Liver (tissue), 7 donors: ENCODE measurements at regions not wholly inside any gene's neighbourhood (a gene's known extent, or its start where the extent isn't known, plus 50 kb on each side); places are given as distances from the start of the nearest gene placed in this dataset.

Experiments
- DNase-seq: peaks from one replicate; pipeline ENCODE4 v3.0.0-alpha.2; 2017; ENCODE audit warnings: low spot score
- H3K27ac ChIP-seq, 2 donors: one replicate each; pipeline ENCODE4 v1.7.0; 2013; ENCODE audit warnings: inconsistent platforms in 2 of 2, low read length in 2 of 2, control low read depth in 1 of 2, low read depth in 1 of 2, mild to moderate bottlenecking in 1 of 2
- H3K27me3 ChIP-seq, 4 donors: one replicate each; pipeline versions ENCODE4 v1.6.1 to v1.7.0; 2013; ENCODE audit warnings: low read length in 3 of 4, inconsistent platforms in 1 of 4, mild to moderate bottlenecking in 1 of 4, moderate library complexity in 1 of 4; ENCODE audit not compliant: control insufficient read depth in 4 of 4, insufficient read depth in 4 of 4
- H3K36me3 ChIP-seq, 4 donors: one replicate each; pipeline versions ENCODE4 v1.6.1 to v1.7.0; 2013; ENCODE audit warnings: low read length in 3 of 4, mild to moderate bottlenecking in 3 of 4, low read depth in 1 of 4, moderate library complexity in 1 of 4; ENCODE audit not compliant: control insufficient read depth in 4 of 4, insufficient read depth in 3 of 4
- H3K4me1 ChIP-seq, 4 donors: one replicate each; pipeline versions ENCODE4 v1.6.1 to v1.7.0; 2013; ENCODE audit warnings: low read length in 3 of 4, mild to moderate bottlenecking in 3 of 4, moderate library complexity in 1 of 4; ENCODE audit not compliant: control insufficient read depth in 4 of 4, insufficient read depth in 4 of 4
- H3K4me3 ChIP-seq, 3 donors: one replicate each; pipeline versions ENCODE4 v1.6.1 to v1.7.0; 2013; ENCODE audit warnings: low read length in 3 of 3, control low read depth in 1 of 3, low read depth in 1 of 3, mild to moderate bottlenecking in 1 of 3
- H3K9ac ChIP-seq, 2 donors: one replicate each; pipeline ENCODE4 v1.7.0; 2013; ENCODE audit warnings: low read length in 2 of 2, mild to moderate bottlenecking in 2 of 2, moderate library complexity in 2 of 2, control low read depth in 1 of 2, low read depth in 1 of 2
- H3K9me3 ChIP-seq, 4 donors: one replicate each; pipeline versions ENCODE4 v1.6.1 to v1.7.0; 2013; ENCODE audit warnings: low read length in 3 of 4; ENCODE audit not compliant: control insufficient read depth in 4 of 4
- EGR1 ChIP-seq, 2 donors: IDR thresholded peaks; 2 replicates each; pipeline ENCODE4 v1.6.1; 2016 to 2018; ENCODE audit warnings: antibody characterized with exemption in 2 of 2, low read depth in 2 of 2
- FOXA1 ChIP-seq: IDR thresholded peaks from 2 replicates; pipeline ENCODE4 v1.6.1; 2016; ENCODE audit warnings: antibody characterized with exemption
- FOXA2 ChIP-seq: IDR thresholded peaks from 2 replicates; pipeline ENCODE4 v1.6.1; 2016; ENCODE audit warnings: antibody characterized with exemption
- GABPA ChIP-seq, 2 donors: IDR thresholded peaks in 1 of 2; conservative IDR thresholded peaks in 1 of 2; 2 replicates each; pipeline ENCODE4 v1.6.1; 2016; ENCODE audit warnings: antibody characterized with exemption in 2 of 2, mild to moderate bottlenecking in 1 of 2, moderate library complexity in 1 of 2
- HNF4A ChIP-seq, 2 donors: conservative IDR thresholded peaks; 2 replicates each; pipeline ENCODE4 v1.6.1; 2016; ENCODE audit warnings: antibody characterized with exemption in 2 of 2, mild to moderate bottlenecking in 2 of 2
- HNF4G ChIP-seq: IDR thresholded peaks from 2 replicates; pipeline ENCODE4 v1.6.1; 2016; ENCODE audit warnings: antibody characterized with exemption
- JUND ChIP-seq, 2 donors: IDR thresholded peaks; 2 replicates each; pipeline ENCODE4 v1.6.1; 2016; ENCODE audit warnings: antibody characterized with exemption in 2 of 2
- NR2F2 ChIP-seq: IDR thresholded peaks from 2 replicates; pipeline ENCODE4 v1.6.1; 2016; ENCODE audit warnings: antibody characterized with exemption
- RAD21 ChIP-seq, 2 donors: IDR thresholded peaks; 2 replicates each; pipeline ENCODE4 v1.6.1; 2016; ENCODE audit warnings: antibody characterized with exemption in 2 of 2, mild to moderate bottlenecking in 2 of 2
- RXRA ChIP-seq, 2 donors: IDR thresholded peaks; 2 replicates each; pipeline ENCODE4 v1.6.1; 2017 to 2018; ENCODE audit warnings: antibody characterized with exemption in 2 of 2, mild to moderate bottlenecking in 1 of 2
- SP1 ChIP-seq: IDR thresholded peaks from 2 replicates; pipeline ENCODE4 v1.6.1; 2018; ENCODE audit warnings: antibody characterized with exemption, mild to moderate bottlenecking
- TAF1 ChIP-seq: conservative IDR thresholded peaks from 2 replicates; pipeline ENCODE4 v1.6.1; 2016; ENCODE audit warnings: antibody characterized with exemption, mild to moderate bottlenecking
- YY1 ChIP-seq: IDR thresholded peaks from 2 replicates; pipeline ENCODE4 v1.6.1; 2016; ENCODE audit warnings: antibody characterized with exemption, mild to moderate bottlenecking
- WGBS: extraction: QIAGEN DNeasy Blood & Tissue Kit; methylation state at CpG from one replicate; pipeline ENCODE4 v1.1.7; 2013; 5-methylcytosine and 5-hydroxymethylcytosine counted together
- TF ChIP-seq, protein P1 (sequence below): IDR thresholded peaks from 2 replicates; pipeline ENCODE4 v1.6.1; 2016; ENCODE audit warnings: antibody characterized with exemption
- TF ChIP-seq, protein P2 (sequence below): IDR thresholded peaks from 2 replicates; pipeline ENCODE4 v1.6.1; 2016; ENCODE audit warnings: antibody characterized with exemption
- TF ChIP-seq, protein P3 (sequence below): IDR thresholded peaks from 2 replicates; pipeline ENCODE4 v1.6.1; 2016; ENCODE audit warnings: antibody characterized with exemption, mild to moderate bottlenecking
- TF ChIP-seq, protein P4 (sequence below): IDR thresholded peaks from 2 replicates; pipeline ENCODE4 v1.6.1; 2016; ENCODE audit warnings: antibody characterized with exemption
- donor health status: healthy.
- donor health status: healthy.
- donor health status: healthy.
- donor health status: healthy.

DNA sequence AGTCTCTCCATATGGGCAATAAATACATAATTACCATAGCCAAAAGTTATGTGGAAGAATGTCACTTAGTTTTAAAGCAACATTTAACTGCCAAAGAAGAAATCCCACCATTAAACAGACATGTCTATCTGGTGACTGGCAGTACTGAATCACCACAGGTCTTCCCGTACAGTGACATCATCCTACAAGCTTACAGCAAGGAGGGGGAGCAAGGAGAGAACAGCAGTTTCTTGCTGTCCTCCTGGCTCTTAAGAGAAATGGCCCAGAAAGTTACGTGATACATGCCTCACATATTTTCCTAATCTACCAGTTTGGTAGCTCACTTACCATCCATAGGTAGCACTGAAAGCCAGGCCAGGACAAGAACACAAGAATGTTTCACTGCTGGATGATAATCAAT, 671.0 kb downstream of the DMRTA1 start (continued):
- TF ChIP-seq, protein P1, sequence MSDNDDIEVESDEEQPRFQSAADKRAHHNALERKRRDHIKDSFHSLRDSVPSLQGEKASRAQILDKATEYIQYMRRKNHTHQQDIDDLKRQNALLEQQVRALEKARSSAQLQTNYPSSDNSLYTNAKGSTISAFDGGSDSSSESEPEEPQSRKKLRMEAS = no peak

DNA sequence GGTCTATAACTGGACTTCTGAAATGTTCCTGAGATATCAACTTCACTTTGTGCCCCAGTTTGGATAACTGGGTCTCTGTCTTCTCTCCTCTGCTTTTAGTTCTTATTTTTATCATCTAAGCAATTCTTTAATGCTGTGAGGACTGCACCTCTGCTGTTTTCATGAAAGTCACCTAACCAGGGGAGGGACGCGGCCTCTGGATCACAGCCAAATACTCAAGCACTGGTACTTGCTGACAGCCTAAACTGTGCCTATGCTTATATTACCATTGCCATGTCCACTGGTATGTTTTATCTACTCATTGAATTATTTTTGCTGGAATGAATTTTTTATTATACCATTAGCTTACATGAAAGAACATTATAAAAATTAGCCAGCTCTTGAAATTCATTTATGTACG, 674.0 kb downstream of the DMRTA1 start:
- no peak overlapping the region for H3K9ac ChIP-seq
- no peaks in the 10 kb centered on the region for H3K27me3 ChIP-seq
- H3K9me3 ChIP-seq = no peaks in the 10 kb centered on the region
- 79% methylated on average over 3 of the region's 3 CpGs for WGBS
- no peaks in the 10 kb centered on the region for H3K36me3 ChIP-seq
- no peak overlapping the region for H3K27ac ChIP-seq
- TF ChIP-seq EGR1 (IDR thresholded peaks at IDR 0.05; ENCODE audit: low read depth in 2 of 2) = no peak
- TF ChIP-seq RAD21 (IDR thresholded peaks at IDR 0.05) = no peak
- no peak for TF ChIP-seq YY1
- TF ChIP-seq HNF4G = no peak
- TF ChIP-seq, protein P2, sequence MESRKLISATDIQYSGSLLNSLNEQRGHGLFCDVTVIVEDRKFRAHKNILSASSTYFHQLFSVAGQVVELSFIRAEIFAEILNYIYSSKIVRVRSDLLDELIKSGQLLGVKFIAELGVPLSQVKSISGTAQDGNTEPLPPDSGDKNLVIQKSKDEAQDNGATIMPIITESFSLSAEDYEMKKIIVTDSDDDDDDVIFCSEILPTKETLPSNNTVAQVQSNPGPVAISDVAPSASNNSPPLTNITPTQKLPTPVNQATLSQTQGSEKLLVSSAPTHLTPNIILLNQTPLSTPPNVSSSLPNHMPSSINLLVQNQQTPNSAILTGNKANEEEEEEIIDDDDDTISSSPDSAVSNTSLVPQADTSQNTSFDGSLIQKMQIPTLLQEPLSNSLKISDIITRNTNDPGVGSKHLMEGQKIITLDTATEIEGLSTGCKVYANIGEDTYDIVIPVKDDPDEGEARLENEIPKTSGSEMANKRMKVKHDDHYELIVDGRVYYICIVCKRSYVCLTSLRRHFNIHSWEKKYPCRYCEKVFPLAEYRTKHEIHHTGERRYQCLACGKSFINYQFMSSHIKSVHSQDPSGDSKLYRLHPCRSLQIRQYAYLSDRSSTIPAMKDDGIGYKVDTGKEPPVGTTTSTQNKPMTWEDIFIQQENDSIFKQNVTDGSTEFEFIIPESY = no peak
- TF ChIP-seq, protein P3, sequence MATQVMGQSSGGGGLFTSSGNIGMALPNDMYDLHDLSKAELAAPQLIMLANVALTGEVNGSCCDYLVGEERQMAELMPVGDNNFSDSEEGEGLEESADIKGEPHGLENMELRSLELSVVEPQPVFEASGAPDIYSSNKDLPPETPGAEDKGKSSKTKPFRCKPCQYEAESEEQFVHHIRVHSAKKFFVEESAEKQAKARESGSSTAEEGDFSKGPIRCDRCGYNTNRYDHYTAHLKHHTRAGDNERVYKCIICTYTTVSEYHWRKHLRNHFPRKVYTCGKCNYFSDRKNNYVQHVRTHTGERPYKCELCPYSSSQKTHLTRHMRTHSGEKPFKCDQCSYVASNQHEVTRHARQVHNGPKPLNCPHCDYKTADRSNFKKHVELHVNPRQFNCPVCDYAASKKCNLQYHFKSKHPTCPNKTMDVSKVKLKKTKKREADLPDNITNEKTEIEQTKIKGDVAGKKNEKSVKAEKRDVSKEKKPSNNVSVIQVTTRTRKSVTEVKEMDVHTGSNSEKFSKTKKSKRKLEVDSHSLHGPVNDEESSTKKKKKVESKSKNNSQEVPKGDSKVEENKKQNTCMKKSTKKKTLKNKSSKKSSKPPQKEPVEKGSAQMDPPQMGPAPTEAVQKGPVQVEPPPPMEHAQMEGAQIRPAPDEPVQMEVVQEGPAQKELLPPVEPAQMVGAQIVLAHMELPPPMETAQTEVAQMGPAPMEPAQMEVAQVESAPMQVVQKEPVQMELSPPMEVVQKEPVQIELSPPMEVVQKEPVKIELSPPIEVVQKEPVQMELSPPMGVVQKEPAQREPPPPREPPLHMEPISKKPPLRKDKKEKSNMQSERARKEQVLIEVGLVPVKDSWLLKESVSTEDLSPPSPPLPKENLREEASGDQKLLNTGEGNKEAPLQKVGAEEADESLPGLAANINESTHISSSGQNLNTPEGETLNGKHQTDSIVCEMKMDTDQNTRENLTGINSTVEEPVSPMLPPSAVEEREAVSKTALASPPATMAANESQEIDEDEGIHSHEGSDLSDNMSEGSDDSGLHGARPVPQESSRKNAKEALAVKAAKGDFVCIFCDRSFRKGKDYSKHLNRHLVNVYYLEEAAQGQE = no peak
- no peak for TF ChIP-seq FOXA1
- no peak for TF ChIP-seq HNF4A (conservative IDR thresholded peaks at IDR 0.05)
- TF ChIP-seq JUND (IDR thresholded peaks at IDR 0.05) = no peak
- no peak for TF ChIP-seq TAF1
- TF ChIP-seq, protein P4, sequence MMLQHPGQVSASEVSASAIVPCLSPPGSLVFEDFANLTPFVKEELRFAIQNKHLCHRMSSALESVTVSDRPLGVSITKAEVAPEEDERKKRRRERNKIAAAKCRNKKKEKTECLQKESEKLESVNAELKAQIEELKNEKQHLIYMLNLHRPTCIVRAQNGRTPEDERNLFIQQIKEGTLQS = no peak
- TF ChIP-seq, protein P1 = no peak
- TF ChIP-seq GABPA (IDR thresholded peaks at IDR 0.05 in 1 of 2, conservative IDR thresholded peaks at IDR 0.05 in 1 of 2) = no peak
- TF ChIP-seq FOXA2 = no peak
- TF ChIP-seq NR2F2 = no peak
- no peak for TF ChIP-seq SP1
- no peak for TF ChIP-seq RXRA (IDR thresholded peaks at IDR 0.05)
- DNase-seq = no peak
- H3K4me1 ChIP-seq = no peaks in the 10 kb centered on the region
- no peak overlapping the region for H3K4me3 ChIP-seq
